ENCODE measurements at regions not wholly inside any gene's neighbourhood (a gene's known extent, or its start where the extent isn't known, plus 50 kb on each side); places are given as distances from the start of the nearest gene placed in this dataset.

- no peak for TF ChIP-seq GATA3 (IDR thresholded peaks at IDR 0.05; ENCODE audit: low read depth, low read length)
- TF ChIP-seq GATA2 (IDR thresholded peaks at IDR 0.05; ENCODE audit: low read depth, low read length): no peak
Measured at GRCh38 chr3:117674321-117674720, 964.7 kb downstream of the TUSC7 start.
